ENCODE measurements at regions not wholly inside any gene's neighbourhood (a gene's known extent, or its start where the extent isn't known, plus 50 kb on each side); places are given as distances from the start of the nearest gene placed in this dataset.

DNA sequence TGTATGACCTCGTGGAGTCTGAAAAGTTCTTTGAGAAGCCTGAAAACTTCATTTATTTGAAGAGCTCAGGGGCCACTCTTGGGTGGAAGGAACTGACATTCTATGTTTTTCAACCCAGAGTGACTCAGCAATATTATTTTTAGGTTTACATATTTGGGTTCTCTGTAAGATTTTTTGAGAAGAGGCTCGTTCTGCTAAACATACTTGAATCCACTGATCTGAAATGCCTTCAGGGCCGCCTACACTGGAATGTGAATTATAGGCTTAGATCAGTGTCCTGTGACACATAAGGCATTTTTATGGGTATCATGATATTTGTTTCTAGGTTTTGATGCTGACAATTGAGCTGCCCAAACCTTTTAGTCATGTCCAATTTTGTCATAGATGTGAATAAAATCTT is 86.2 kb downstream of the PSAT1 start:
- Mint-ChIP-seq H3K4me3 (no peak overlapping the region), H3K27ac (no peak overlapping the region), H3K9me3 (no peaks in the 10 kb centered on the region), H3K27me3 (ENCODE audit: low read depth in 2 of 2) (peaks cover 4 to 16% of the 10 kb centered on the region in 2 donors), H3K4me1 (no peaks in the 10 kb centered on the region), H3K36me3 (no peaks in the 10 kb centered on the region)
- Histone ChIP-seq H3K4me3 (ENCODE audit: low read length) (no peak overlapping the region), H3K9me3 (ENCODE audit: control insufficient read depth, insufficient read depth, low read length) (no peaks in the 10 kb centered on the region), H3K4me1 (ENCODE audit: control insufficient read depth, insufficient read depth, low read length) (no peaks in the 10 kb centered on the region), H3K36me3 (ENCODE audit: control insufficient read depth, insufficient read depth, low read length) (no peaks in the 10 kb centered on the region), H3K27me3 (ENCODE audit: control insufficient read depth, insufficient read depth, low read length) (no peaks in the 10 kb centered on the region), H3K27ac (ENCODE audit: low read length) (no peak overlapping the region)
- WGBS (ENCODE audit: insufficient coverage) = 30% methylated on average over 3 of the region's 3 CpGs
- intact Hi-C loops (cut with micrococcal nuclease) = no loop called here
- DNase-seq (no peak), ATAC-seq (no peak)
- TF ChIP-seq CTCF (IDR thresholded peaks at IDR 0.05) = no peak

DNA sequence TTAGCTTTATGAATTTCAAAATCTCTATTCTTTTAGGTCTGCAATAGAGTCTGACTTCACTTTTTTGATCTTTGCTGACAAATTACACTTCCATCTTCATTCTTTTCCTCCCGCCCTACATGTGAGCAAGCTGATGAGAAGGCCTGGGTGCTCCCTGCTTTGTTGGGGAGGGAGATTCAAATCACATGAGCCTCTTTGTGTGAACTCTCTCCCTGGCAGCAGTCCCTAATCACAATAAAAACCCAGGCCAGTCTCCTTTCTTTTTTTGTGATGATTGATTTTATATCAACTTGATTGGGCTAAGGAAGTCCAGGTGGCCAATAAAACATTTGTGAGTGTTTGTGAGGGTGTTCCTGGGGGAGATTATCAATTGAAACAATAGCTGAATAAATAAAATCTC is 89.4 kb downstream of the PSAT1 start:
- ATAC-seq (no peak), DNase-seq (no peak)
- no peak overlapping the region for H3K4me3 Mint-ChIP-seq
- no CpG with 5 or more reads among the region's 1 CpG for WGBS (ENCODE audit: insufficient coverage)
- intact Hi-C loops (cut with micrococcal nuclease) = no loop called here
- H3K9me3 Mint-ChIP-seq = no peaks in the 10 kb centered on the region
- H3K36me3 Mint-ChIP-seq = no peaks in the 10 kb centered on the region
- H3K27ac Mint-ChIP-seq = no peak overlapping the region
- TF ChIP-seq CTCF (IDR thresholded peaks at IDR 0.05) = no peak
- Histone ChIP-seq H3K36me3 (ENCODE audit: control insufficient read depth, insufficient read depth, low read length) (no peaks in the 10 kb centered on the region), H3K4me3 (ENCODE audit: low read length) (no peak overlapping the region), H3K9me3 (ENCODE audit: control insufficient read depth, insufficient read depth, low read length) (no peaks in the 10 kb centered on the region), H3K27me3 (ENCODE audit: control insufficient read depth, insufficient read depth, low read length) (no peaks in the 10 kb centered on the region), H3K4me1 (ENCODE audit: control insufficient read depth, insufficient read depth, low read length) (no peaks in the 10 kb centered on the region), H3K27ac (ENCODE audit: low read length) (no peak overlapping the region)
- H3K4me1 Mint-ChIP-seq = no peaks in the 10 kb centered on the region
- H3K27me3 Mint-ChIP-seq (ENCODE audit: low read depth in 2 of 2) = peaks cover 4 to 7% of the 10 kb centered on the region in 2 donors

DNA sequence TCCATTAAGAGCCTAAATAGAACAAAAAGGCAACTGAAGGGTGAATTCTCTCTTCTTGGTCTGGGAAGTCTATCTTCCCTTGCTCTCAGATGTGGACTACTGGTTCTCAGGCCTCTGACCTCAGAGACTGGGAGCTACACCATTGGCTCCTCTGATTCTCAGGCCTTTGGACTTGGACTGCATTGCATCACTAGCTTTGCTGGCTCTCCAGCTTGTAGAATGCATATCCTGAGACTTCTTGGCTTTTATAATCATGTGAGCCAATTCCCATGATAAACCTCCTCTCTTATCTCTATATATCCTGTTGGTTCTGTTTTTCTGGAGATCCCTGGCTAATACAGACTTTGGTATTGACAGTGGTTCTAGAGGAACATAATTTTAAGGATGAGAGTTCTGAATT is 89.8 kb downstream of the PSAT1 start:
- no peaks in the 10 kb centered on the region for H3K4me1 ChIP-seq (ENCODE audit: control insufficient read depth, insufficient read depth, low read length)
- H3K9me3 ChIP-seq (ENCODE audit: control insufficient read depth, insufficient read depth, low read length) = no peaks in the 10 kb centered on the region
- no peaks in the 10 kb centered on the region for H3K36me3 Mint-ChIP-seq

More for the DNA sequence above, 89.8 kb downstream of the PSAT1 start:
- ATAC-seq (no peak), DNase-seq (no peak)
- Mint-ChIP-seq H3K27ac (no peak overlapping the region), H3K4me1 (no peaks in the 10 kb centered on the region), H3K4me3 (no peak overlapping the region), H3K27me3 (ENCODE audit: low read depth in 2 of 2) (peaks cover 4 to 7% of the 10 kb centered on the region in 2 donors), H3K9me3 (no peaks in the 10 kb centered on the region)
- no peaks in the 10 kb centered on the region for H3K27me3 ChIP-seq (ENCODE audit: control insufficient read depth, insufficient read depth, low read length)
- H3K36me3 ChIP-seq (ENCODE audit: control insufficient read depth, insufficient read depth, low read length) = no peaks in the 10 kb centered on the region
- H3K27ac ChIP-seq (ENCODE audit: low read length) = no peak overlapping the region
- intact Hi-C loops (cut with micrococcal nuclease) = no loop called here
- no peak overlapping the region for H3K4me3 ChIP-seq (ENCODE audit: low read length)
- TF ChIP-seq CTCF (IDR thresholded peaks at IDR 0.05) = no peak
